HepG2 (cell line): ENCODE measurements at regions not wholly inside any gene's neighbourhood (a gene's known extent, or its start where the extent isn't known, plus 50 kb on each side); places are given as distances from the start of the nearest gene placed in this dataset.

Experiments used
- ATAC-seq: fragments of 200-7000 bp; cut with Tn5 transposase; 3 replicates; pipeline ENCODE4 v1.9.1; 2020; ENCODE audit warnings: mild to moderate bottlenecking, moderate library complexity
- BruUV-seq: library from RNA; stranded (reverse); fragments of 400-500 nt; replicated peaks from 2 replicates; lab custom pipeline; 2021; lab: Mats Ljungman, UMichigan
- CTCF ChIA-PET: fragments of 300-600 bp; formaldehyde crosslinking; extraction: SDS; loops from one replicate; lab custom pipeline; 2021; ENCODE audit warnings: low total read pairs, inconsistent platforms, low intra/inter-chr PET ratio; lab: Yijun Ruan, JAX
- POLR2A ChIA-PET: fragments of 350-600 bp; sonication (Branson Sonifier 250); formaldehyde crosslinking; loops from one replicate; lab custom pipeline; 2020; ENCODE audit warnings: antibody characterized with exemption, inconsistent platforms; lab: Yijun Ruan, JAX
- DNase-seq: peaks from one replicate; pipeline ENCODE4 v3.0.0-alpha.2; 2015; ENCODE audit warnings: low spot score
- FAIRE-seq: peaks from 3 replicates; lab custom pipeline; 2011; peaks lifted over from hg19 to GRCh38; lab: Jason Lieb, UNC
- H2AFZ ChIP-seq: one replicate; pipeline ENCODE4 v1.6.1; 2011; ENCODE audit warnings: low read length, inconsistent platforms
- H3K27ac ChIP-seq: fragments of 300-600 bp; 3 replicates; pipeline ENCODE4 v1.8.0; 2011; ENCODE audit warnings: mixed run types, mild to moderate bottlenecking, mixed read lengths, low read length, inconsistent platforms; ENCODE audit not compliant: insufficient read depth; ENCODE audit errors: extremely low read length
- H3K27me3 ChIP-seq, 2 experiments: fragments of 200-600 bp in 1 of 2; 2 replicates in 1 of 2; 3 replicates in 1 of 2; pipeline versions ENCODE4 v1.6.0 to v1.8.0; 2011; ENCODE audit warnings: low read length in 2 of 2, mild to moderate bottlenecking in 2 of 2, moderate library complexity in 2 of 2, inconsistent platforms in 1 of 2; ENCODE audit not compliant: insufficient read depth in 2 of 2, control insufficient read depth in 1 of 2
- H3K36me3 ChIP-seq, 2 experiments: fragments of 200-600 bp in 1 of 2; replicated peaks in 1 of 2; 2 replicates in 1 of 2; 3 replicates in 1 of 2; pipeline versions ENCODE4 v1.5.1 to v1.8.0; 2011; ENCODE audit warnings: low read length in 2 of 2, inconsistent platforms in 1 of 2; ENCODE audit not compliant: insufficient read depth in 2 of 2, control insufficient read depth in 1 of 2
- H3K4me1 ChIP-seq: 2 replicates; pipeline ENCODE4 v1.5.1; 2012; ENCODE audit warnings: low read length, inconsistent platforms; ENCODE audit not compliant: insufficient read depth
- H3K4me2 ChIP-seq: 2 replicates; pipeline ENCODE4 v1.6.0; 2011; ENCODE audit warnings: low read depth, low read length, inconsistent platforms
- H3K4me3 ChIP-seq, 3 experiments: fragments of 200-600 bp in 1 of 3; sonication (generic), shearing (Covaris generic) in 1 of 3; replicated peaks in 1 of 3; 2 replicates each; pipeline ENCODE4 v1.5.1; 2011 to 2016; ENCODE audit warnings: low read length in 3 of 3, inconsistent platforms in 2 of 3, low read depth in 2 of 3, mild to moderate bottlenecking in 2 of 3, control low read depth in 1 of 3, mixed read lengths in 1 of 3; ENCODE audit not compliant: insufficient read depth in 1 of 3
- H3K79me2 ChIP-seq: one replicate; pipeline ENCODE4 v1.6.1; 2011; ENCODE audit warnings: low read length, inconsistent platforms; ENCODE audit not compliant: insufficient read depth
- H3K9ac ChIP-seq: 2 replicates; pipeline ENCODE4 v1.6.0; 2011; ENCODE audit warnings: mild to moderate bottlenecking, low read depth, low read length, inconsistent platforms; ENCODE audit not compliant: insufficient read depth
- H3K9me3 ChIP-seq: 2 replicates; pipeline ENCODE4 v1.5.1; 2012; ENCODE audit warnings: mild to moderate bottlenecking, low read length
- H4K20me1 ChIP-seq: 2 replicates; pipeline ENCODE4 v1.6.0; 2011; ENCODE audit warnings: inconsistent platforms, mild to moderate bottlenecking, low read length, moderate library complexity; ENCODE audit not compliant: insufficient read depth
- CREB3 ChIP-seq: sonication (generic); formaldehyde crosslinking; IDR thresholded peaks from 2 replicates; pipeline ENCODE4 v1.5.0; 2020; ENCODE audit warnings: missing genetic modification reagents
- DR1 ChIP-seq: sonication (generic); formaldehyde crosslinking; IDR thresholded peaks from 2 replicates; pipeline ENCODE4 v1.8.0; 2021; ENCODE audit warnings: mild to moderate bottlenecking, missing genetic modification reagents, inconsistent platforms
- E2F2 ChIP-seq: sonication (generic); formaldehyde crosslinking; IDR thresholded peaks from 2 replicates; pipeline ENCODE4 v1.4.0; 2020; ENCODE audit warnings: missing genetic modification reagents, borderline replicate concordance
- FUBP1 ChIP-seq: sonication (generic); formaldehyde crosslinking; IDR thresholded peaks from 2 replicates; pipeline ENCODE4 v1.5.1; 2020; ENCODE audit warnings: missing genetic modification reagents, mild to moderate bottlenecking, borderline replicate concordance
- POGK ChIP-seq: sonication (generic); formaldehyde crosslinking; conservative IDR thresholded peaks from 2 replicates; pipeline ENCODE4 v1.8.0; 2022; ENCODE audit warnings: mild to moderate bottlenecking, moderate library complexity, missing genetic modification reagents
- SIN3A ChIP-seq: IDR thresholded peaks from 2 replicates; pipeline ENCODE4 v1.6.1; 2011; ENCODE audit warnings: low read depth, mild to moderate bottlenecking, control low read depth, low read length, borderline replicate concordance
- SMAD1 ChIP-seq: sonication (generic); formaldehyde crosslinking; IDR thresholded peaks from 2 replicates; pipeline ENCODE4 v1.4.0; 2020; ENCODE audit warnings: missing genetic modification reagents, low read depth, mild to moderate bottlenecking, borderline replicate concordance
- SNRNP70 ChIP-seq: fragments of 200-400 bp; formaldehyde crosslinking; IDR thresholded peaks from 2 replicates; pipeline ENCODE4 v1.6.1; 2017; ENCODE audit warnings: mild to moderate bottlenecking, low read depth, low read length, moderate library complexity
- TCF7 ChIP-seq: sonication (generic); IDR thresholded peaks from 2 replicates; pipeline ENCODE4 v1.6.1; 2016; ENCODE audit warnings: antibody characterized with exemption, low read depth
- TFDP2 ChIP-seq: sonication (generic); formaldehyde crosslinking; IDR thresholded peaks from 2 replicates; pipeline ENCODE4 v1.4.0; 2020; ENCODE audit warnings: missing genetic modification reagents
- ZFP62 ChIP-seq: sonication (generic); formaldehyde crosslinking; IDR thresholded peaks from 2 replicates; pipeline ENCODE4 v1.4.0; 2020; ENCODE audit warnings: missing genetic modification reagents
- ZNF569 ChIP-seq: sonication (generic); formaldehyde crosslinking; IDR thresholded peaks from 2 replicates; pipeline ENCODE4 v1.5.0; 2020; ENCODE audit warnings: mild to moderate bottlenecking, missing genetic modification reagents, moderate library complexity, borderline replicate concordance
- ZNF572 ChIP-seq: sonication (generic); formaldehyde crosslinking; IDR thresholded peaks from 2 replicates; pipeline ENCODE4 v1.5.1; 2020; ENCODE audit warnings: mild to moderate bottlenecking, missing genetic modification reagents
- WGBS: methylation state at CpG from one replicate; pipeline ENCODE4 v1.1.6; 2017; ENCODE audit warnings: low lambda C conversion rate; 5-methylcytosine and 5-hydroxymethylcytosine counted together
- in situ Hi-C: cut with HindIII; loops from 2 replicates; pipeline ENCODE4 v1.10.0; 2017; ENCODE audit warnings: low pct_unique_long_range_greater_than_20kb; ENCODE audit not compliant: extremely low pct_ligation_motif_present
- intact Hi-C: fragments of 100-400 bp; cut with micrococcal nuclease; formaldehyde crosslinking; loops from one replicate; pipeline ENCODE4 v1.10.0; 2022; ENCODE audit not compliant: unreplicated experiment

- no peak overlapping the region for H3K9ac ChIP-seq
- 0 out of 2 replicates have a peak, but pooled peaks cover 8% of the 10 kb centered on the region for H3K9me3 ChIP-seq
- ChIA-PET POLR2A (no interaction called here), CTCF (no interaction called here)
- no peak for ATAC-seq
- H3K36me3 ChIP-seq = no peaks in the 10 kb centered on the region
- H3K79me2 ChIP-seq = no peaks in the 10 kb centered on the region
- DNase-seq = no peak
- H2AFZ ChIP-seq = no peak overlapping the region
- H3K4me2 ChIP-seq = no peak overlapping the region
- no TSS peak for BruUV-seq
- in situ Hi-C loops = no loop called here
- FAIRE-seq = no peak
- no peak overlapping the region for H3K4me3 ChIP-seq
- H3K27me3 ChIP-seq = no peaks in the 10 kb centered on the region
- no peaks in the 10 kb centered on the region for H4K20me1 ChIP-seq
- WGBS = 1% methylated on average over 5 of the region's 5 CpGs
- no peaks in the 10 kb centered on the region for H3K4me1 ChIP-seq
- H3K27ac ChIP-seq = no peak overlapping the region
- intact Hi-C loops = no loop called here
- TF ChIP-seq SMAD1 (CRISPR knock-in tag) = no peak
- TF ChIP-seq TCF7 = no peak
- TF ChIP-seq ZNF569 = no peak
- TF ChIP-seq TFDP2 = no peak
- TF ChIP-seq FUBP1 (CRISPR knock-in tag) = no peak
- no peak for TF ChIP-seq CREB3 (CRISPR knock-in tag)
- TF ChIP-seq SIN3A = no peak
- TF ChIP-seq ZNF572 (CRISPR knock-in tag) = no peak
- TF ChIP-seq E2F2 (CRISPR knock-in tag) = no peak
- no peak for TF ChIP-seq ZFP62 (CRISPR knock-in tag)
- no peak for TF ChIP-seq DR1
- TF ChIP-seq SNRNP70 = no peak
- no peak for TF ChIP-seq POGK (CRISPR knock-in tag)
Measured at GRCh38 chr2:106944215-106944614, 58.2 kb upstream of the ST6GAL2 start.
